ENCODE measurements at regions not wholly inside any gene's neighbourhood (a gene's known extent, or its start where the extent isn't known, plus 50 kb on each side); places are given as distances from the start of the nearest gene placed in this dataset.

- TF ChIP-seq BCL3 (CRISPR knock-in tag; IDR thresholded peaks at IDR 0.05) = no peak
- no peak for TF ChIP-seq CENPX (CRISPR knock-in tag; IDR thresholded peaks at IDR 0.05)
- TF ChIP-seq TARDBP (CRISPR knock-in tag; IDR thresholded peaks at IDR 0.05) = no peak
- TF ChIP-seq HNRNPUL1 (IDR thresholded peaks at IDR 0.05; ENCODE audit: low read depth, low read length) = no peak
- TF ChIP-seq JUNB (CRISPR knock-in tag; IDR thresholded peaks at IDR 0.05; ENCODE audit: borderline replicate concordance) = no peak
- no peak for TF ChIP-seq ARNT2 (CRISPR knock-in tag; IDR thresholded peaks at IDR 0.05; ENCODE audit: low read depth)
Observed at GRCh38 chr10:57420881-57421280, 846.8 kb downstream of the IPMK start (continued).

- Histone ChIP-seq H3K4me1 (ENCODE audit: insufficient read depth, low read length) (no peaks in the 10 kb centered on the region), H3K27me3 (ENCODE audit: control insufficient read depth in 1 of 2, insufficient read depth in 2 of 2, low read length in 2 of 2) (no peaks in the 10 kb centered on the region), H3K9ac (ENCODE audit: insufficient read depth, low read depth, low read length) (no peak overlapping the region), H3K27ac (ENCODE audit: extremely low read length, insufficient read depth, low read length) (no peak overlapping the region), H3K9me3 (ENCODE audit: low read length) (peaks cover 6% of the 10 kb centered on the region; the same call in 1 of the 2 replicates), H3K4me3 (replicated peaks in 1 of 3; ENCODE audit: insufficient read depth in 1 of 3, low read depth in 2 of 3, low read length in 3 of 3) (no peak overlapping the region), H4K20me1 (ENCODE audit: insufficient read depth, low read length) (no peaks in the 10 kb centered on the region), H3K4me2 (ENCODE audit: low read depth, low read length) (no peak overlapping the region), H3K79me2 (ENCODE audit: insufficient read depth, low read length) (no peaks in the 10 kb centered on the region), H3K36me3 (replicated peaks in 1 of 2; ENCODE audit: control insufficient read depth in 1 of 2, insufficient read depth in 2 of 2, low read length in 2 of 2) (no peaks in the 10 kb centered on the region), H2AFZ (ENCODE audit: low read length) (no peak overlapping the region)
- FAIRE-seq = no peak
- in situ Hi-C loops (cut with HindIII; ENCODE audit: extremely low pct_ligation_motif_present, low pct_unique_long_range_greater_than_20kb) (no loop called here), intact Hi-C loops (cut with micrococcal nuclease; ENCODE audit: unreplicated experiment) (no loop called here)
- ATAC-seq = no peak
- POLR2A ChIA-PET = no interaction called here
- CTCF ChIA-PET (ENCODE audit: low intra/inter-chr PET ratio, low total read pairs) = no interaction called here
- BruUV-seq (replicated peaks) = no TSS peak
- 26% methylated on average over 6 of the region's 6 CpGs for WGBS (ENCODE audit: low lambda C conversion rate)
- DNase-seq (ENCODE audit: low spot score) = no peak
- TF ChIP-seq ZBTB21 (CRISPR knock-in tag; IDR thresholded peaks at IDR 0.05) (no peak), ZNF24 (IDR thresholded peaks at IDR 0.05) (no peak), PRMT3 (CRISPR knock-in tag; IDR thresholded peaks at IDR 0.05; ENCODE audit: borderline replicate concordance, low read depth) (no peak), ZNF44 (CRISPR knock-in tag; IDR thresholded peaks at IDR 0.05) (no peak), ZBTB10 (CRISPR knock-in tag; IDR thresholded peaks at IDR 0.05; ENCODE audit: borderline replicate concordance) (no peak), ZSCAN30 (CRISPR knock-in tag; IDR thresholded peaks at IDR 0.05) (no peak), ZSCAN12 (CRISPR knock-in tag; IDR thresholded peaks at IDR 0.05) (no peak), NCOA1 (CRISPR knock-in tag; IDR thresholded peaks at IDR 0.05) (no peak), MZF1 (CRISPR knock-in tag; IDR thresholded peaks at IDR 0.05; ENCODE audit: borderline replicate concordance) (no peak), ZNF564 (CRISPR knock-in tag; IDR thresholded peaks at IDR 0.05) (no peak), TBL1XR1 (IDR thresholded peaks at IDR 0.05; ENCODE audit: borderline replicate concordance, low read length, partially characterized antibody) (no peak), ZNF362 (CRISPR knock-in tag; IDR thresholded peaks at IDR 0.05; ENCODE audit: borderline replicate concordance) (no peak), RXRA (CRISPR knock-in tag; IDR thresholded peaks at IDR 0.05) (no peak)
Observed at GRCh38 chr10:57418476-57418875, 849.2 kb downstream of the IPMK start.

Data from HepG2 (cell line).